GM18858 (cell line): ENCODE measurements at regions not wholly inside any gene's neighbourhood (a gene's known extent, or its start where the extent isn't known, plus 50 kb on each side); places are given as distances from the start of the nearest gene placed in this dataset.
"Not testable (repeated sequence)": the region's sequence is repeated elsewhere in the genome, so short reads cannot be mapped to it uniquely, and the experiment has no call there.

Experiments
- ATAC-seq: cut with Tn5 transposase; IDR thresholded peaks from one replicate; pipeline ENCODE4 v1.9.1; 2021; ENCODE audit not compliant: unreplicated experiment

DNA sequence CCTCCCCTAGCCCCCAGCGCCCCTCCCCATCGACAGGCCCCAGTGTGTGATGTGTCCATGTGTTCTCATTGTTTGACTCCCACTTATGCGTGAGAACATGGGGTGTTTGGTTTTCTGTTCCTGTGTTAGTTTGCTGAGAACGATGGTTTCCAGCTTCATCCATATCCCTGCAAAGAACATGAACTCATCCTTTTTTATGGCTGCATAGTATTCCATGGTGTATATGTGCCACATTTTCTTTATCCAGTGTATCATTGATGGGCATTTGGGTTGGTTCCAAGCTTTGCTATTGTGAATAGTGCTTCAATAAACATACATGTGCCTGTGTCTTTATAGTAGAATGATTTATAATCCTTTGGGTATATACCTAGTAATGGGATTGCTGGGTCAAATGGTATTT is 107.6 kb upstream of the ADGRG2 start:
- not testable (repeated sequence) for ATAC-seq

DNA sequence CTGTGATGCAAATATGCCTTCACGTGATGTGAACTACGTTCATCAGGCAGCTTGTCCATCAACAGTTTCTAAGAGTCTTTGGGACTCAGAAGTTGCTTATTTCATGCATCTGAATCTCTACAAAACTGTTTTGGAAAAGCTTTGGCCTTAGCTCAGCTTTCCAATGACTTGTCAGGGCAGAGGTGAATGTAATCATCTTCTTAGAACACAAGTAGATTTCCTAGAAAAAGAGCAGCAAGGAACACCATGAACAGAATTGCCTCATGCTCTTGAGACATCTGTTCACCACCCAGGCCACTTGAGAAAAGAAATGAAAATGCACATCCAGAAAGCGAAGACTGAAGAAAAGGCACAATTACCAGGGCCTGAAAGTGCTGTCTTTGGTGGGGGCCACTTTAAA is 105.8 kb upstream of the PDHA1 start:
- ATAC-seq = no peak

DNA sequence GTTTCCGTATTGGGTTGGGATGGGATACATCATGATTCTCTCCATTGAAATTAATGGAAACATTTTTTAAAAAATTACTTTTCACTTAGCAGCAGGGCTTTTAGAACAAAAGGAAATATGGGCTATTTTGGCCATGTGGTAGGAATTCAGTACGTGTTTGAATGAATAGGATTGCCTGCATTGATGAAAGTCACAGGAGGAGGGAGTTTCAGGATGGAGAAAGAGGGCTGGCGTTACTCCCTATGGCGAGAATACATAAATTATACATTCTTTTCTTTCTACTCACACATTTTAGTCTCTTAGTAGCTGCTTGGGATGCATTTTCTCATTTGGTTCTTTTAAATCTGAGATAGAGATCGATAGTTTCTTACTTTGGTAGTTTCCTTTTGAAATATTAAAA is 100.3 kb upstream of the PDHA1 start:
- ATAC-seq = no peak

DNA sequence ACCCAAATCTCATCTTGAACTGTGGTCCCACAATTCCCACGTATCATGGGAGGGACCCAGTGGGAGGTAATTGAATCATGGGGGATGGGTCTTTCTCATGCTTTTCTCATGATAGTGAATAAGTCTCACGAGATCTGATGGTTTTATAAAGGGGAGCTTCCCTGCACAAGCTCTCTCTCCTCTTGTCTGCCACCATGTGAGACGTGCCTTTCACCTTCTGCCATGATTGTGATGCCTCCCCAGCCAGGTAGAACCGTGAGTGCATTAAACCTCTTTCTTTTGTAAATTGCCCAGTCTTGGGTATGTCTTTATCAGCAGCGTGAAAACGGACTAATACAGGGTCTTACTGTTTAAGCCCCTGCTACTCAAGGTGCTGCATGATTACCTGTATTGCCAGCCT is 98.8 kb upstream of the PDHA1 start:
- ATAC-seq = not testable (repeated sequence)

DNA sequence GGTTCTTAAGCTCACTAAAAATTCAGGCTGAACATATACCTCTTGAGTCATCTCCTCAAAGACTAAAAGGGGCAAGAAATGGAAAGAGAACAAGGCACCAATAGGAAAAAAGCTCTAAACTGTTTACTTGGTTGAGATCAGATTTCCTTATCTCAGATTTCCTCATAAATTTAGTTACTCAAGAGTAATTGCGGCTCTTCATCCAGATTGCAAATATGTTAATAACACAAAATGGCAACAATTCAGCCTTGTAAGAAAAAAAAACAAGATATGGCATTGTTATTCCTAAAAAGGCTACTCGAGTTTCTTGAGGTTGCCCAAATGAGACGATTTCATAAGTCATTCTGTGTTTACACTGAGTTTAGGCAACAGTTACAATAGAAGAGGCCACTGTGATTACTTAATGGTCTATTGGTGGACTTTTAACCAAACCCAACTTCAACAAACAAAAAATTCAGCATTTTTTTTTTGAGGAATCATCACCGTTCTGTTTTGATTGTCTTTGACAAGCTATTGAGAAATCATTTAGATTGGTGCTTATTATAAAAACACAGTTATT is 97.9 kb upstream of the PDHA1 start:
- no peak for ATAC-seq

DNA sequence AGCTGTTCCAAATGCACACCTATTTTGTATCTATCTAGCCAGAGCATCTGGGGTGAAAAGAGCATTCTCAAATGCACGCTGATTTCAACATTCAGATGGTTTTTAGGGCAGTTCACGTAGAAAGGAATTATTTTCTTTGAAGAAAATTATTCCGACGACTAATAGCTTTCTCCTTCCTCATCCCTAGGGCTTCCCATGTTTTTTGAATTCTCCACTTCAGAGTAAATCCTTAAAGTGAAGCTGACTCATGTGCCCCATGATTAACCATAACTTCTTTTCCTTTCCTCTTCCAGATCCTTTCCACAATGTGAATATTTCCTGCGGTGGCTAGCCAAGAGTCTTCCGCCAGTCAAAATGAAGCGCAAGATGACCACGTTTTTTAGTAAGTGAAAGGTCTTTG is 86.7 kb upstream of the PDHA1 start:
- ATAC-seq = no peak

DNA sequence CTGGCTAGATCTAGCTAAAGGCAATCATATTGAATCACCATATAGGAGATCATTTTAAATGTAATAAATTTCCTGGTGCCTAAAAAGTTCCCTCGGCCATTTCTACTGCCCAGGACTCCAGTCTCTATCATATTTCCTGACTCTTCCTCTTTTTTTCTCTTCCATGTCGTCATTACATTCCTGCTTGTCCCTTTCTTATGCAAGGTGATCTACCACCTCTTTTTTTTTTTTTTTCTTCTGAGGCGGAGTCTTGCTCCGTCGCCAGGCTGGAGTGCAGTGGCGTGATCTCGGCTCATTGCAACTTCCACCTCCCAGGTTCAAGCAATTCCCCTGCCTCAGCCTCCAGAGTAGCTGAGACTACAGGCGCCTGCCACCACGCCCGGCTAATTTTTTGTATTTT is 82.7 kb upstream of the PDHA1 start:
- ATAC-seq = not testable (repeated sequence)

DNA sequence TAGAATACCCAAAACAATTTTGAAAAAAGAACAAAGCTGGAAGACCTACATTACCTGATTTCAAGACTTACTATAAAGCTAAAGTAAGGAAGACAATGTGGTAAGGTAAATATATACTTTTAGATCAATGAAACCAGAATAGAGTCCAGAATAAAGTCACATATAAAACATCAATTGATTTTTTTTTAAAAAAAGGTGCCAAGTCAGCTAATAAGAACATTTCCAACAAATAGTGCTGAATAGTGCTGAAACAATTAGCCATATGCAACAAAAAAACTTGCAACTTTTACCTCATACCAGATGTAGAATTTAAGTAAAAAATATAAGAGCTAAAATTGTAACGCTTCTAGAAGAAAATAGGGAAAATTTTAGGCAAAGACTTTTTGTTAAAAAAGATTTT is 73.0 kb upstream of the PDHA1 start:
- no peak for ATAC-seq

DNA sequence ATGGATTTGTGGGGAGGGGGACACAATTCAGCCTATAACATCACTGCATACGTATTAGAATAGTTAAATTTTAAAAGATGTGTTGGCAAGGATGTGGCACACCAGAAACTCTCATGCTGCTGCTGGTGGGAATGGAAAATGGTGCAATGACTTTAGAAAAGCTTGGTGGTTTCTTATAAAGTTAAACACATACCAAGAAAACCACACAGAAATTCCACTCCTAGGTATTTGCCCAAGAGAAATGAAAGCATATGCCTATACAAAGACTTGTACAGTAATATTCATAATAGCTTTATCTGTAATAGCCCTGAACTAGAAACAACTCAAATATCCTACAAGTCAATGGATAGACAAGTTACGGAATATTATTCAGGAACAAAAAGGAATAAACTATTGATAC is 71.3 kb upstream of the PDHA1 start:
- no peak for ATAC-seq

DNA sequence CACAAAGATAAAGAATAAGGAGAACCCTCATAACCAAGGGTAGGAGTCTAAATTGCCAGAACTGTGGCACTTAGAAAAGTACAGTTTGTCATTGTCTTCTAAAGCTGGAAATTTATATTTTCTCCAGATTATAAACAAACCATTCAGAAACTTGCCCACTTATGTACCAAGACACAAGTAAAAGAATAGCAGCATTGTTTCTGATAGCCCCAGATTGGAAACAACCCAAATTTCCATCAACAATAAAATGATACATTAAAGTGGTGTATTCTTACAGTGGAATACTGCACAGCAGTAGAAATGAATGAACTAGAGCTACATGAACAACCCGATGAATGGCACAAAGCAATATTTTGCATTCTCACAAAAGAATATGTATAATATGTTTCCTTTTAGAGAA is 63.1 kb upstream of the PDHA1 start:
- ATAC-seq = no peak

DNA sequence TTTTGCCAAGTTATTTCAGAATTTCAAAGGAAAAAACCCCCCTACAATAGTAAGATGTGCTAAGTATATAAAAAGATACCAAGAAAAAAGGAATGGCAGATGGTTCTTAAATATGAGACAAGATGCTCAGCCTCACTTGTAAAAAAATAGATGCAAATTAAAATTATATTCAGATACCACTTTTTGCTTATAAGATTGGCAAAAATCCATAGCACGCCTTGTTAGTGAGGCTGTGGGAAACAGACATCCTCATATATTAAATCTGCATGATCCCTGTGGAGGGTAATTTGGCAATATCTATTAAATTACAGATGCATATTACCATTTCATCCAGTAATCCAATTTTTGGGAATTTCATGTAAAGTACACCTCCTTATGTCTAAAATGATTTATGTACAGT is 62.5 kb upstream of the PDHA1 start:
- ATAC-seq = no peak

DNA sequence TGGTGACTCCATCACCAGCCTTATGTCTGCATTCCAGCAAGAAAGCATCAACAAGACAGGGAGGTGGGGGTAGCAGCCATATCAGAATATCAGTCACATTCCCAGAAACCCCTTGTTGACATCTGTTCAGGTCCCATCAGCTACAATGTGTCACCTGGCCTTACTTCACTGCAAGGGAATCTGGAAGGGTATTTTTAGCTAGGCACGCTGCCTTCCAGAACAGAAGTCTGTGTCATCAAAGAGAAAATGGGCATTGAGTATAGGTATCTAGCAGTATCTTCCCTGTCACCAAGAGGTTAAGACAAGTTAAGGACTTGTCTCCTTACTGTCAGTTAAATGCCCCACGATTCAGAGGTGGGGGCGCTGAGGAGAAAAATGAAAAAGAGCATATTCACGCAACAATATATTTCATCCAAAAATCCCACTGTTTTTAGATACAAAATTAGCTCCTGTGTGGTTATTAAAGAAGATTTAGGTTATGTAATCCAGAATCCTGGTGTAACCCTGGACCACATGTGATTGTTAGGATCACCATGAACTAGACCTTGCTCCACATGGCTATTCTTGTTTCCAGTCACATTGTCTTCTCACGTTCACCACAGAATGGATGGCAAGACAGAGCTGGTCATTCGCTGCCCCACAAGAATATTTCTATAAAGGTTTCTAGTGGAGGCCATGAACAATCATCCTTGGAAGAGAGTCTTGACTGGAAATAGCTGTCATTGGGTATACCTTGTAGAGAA is 60.0 kb upstream of the PDHA1 start:
- ATAC-seq = no peak

DNA sequence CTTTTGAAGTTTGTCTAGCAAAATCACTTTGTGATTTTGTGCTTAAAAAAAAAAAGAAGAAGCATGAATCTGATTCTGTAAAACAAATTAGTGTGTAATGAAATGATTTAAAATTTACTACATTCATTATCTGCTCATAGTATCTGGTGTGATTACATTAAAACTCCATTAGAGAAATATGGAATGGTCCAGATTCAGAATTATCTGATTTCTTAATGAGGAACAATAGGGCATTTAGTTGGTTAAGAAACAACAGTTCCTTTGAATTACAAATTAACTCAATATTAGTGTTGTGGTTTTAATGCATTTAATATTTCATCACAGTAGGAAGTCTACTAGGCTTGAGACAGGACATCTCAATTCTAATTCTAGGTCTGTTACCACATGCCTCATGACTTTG is 57.9 kb upstream of the PDHA1 start:
- no peak for ATAC-seq

DNA sequence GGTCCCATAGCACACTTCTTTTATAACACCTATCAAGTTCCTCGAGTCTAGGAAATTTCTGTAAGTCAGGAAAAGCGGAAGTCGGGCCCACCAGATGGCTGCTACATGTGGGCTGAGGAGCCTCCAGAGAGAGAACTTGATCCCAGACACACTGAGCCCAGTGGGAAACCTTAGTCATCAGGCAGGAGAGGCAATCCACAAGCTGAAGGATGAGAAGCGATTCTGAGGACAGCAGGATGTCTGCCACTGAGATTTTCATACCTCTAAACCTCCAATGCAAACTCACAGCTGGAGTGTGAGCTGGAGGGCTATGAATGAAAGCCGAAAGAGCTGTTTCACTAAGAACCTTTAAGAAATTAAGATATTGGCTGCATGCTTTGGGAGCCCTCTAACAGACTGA is 52.6 kb upstream of the PDHA1 start:
- no peak for ATAC-seq

DNA sequence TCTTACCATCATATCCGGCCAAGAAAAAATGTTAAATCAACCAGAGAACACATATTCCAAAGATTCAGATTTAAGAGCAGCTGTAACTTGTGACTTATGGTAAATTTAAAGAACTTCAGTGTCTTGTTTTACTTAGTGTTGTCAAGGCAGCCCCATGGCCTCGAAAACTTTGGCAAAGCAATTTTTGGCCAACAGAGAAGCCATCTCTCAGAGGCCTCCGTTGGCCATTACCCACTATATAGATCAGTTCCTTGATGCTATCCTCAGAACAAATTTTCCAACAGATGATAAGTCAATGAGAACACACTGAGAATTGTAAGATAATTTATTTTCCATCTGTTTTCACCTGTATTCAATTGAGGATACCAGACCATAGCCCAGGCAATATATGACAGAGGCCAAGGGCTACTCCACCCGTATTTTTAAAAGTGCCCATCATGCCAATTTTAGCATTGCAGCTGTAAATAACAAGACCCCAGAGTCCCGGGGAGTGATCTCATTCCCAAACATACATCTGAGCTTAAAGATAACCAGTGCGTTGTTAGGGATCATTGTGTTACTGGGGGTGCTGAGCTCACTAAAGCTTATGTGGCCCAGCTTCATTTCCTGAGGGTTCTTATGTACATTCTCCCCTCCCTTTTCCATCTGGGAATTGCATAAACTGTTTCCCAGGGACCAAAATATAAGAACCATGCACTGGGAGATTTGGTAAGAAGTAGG is 50.0 kb upstream of the PDHA1 start:
- ATAC-seq = no peak
